ENCODE measurements at regions not wholly inside any gene's neighbourhood (a gene's known extent, or its start where the extent isn't known, plus 50 kb on each side); places are given as distances from the start of the nearest gene placed in this dataset.

- TF ChIP-seq CBX8 (IDR thresholded peaks at IDR 0.05; ENCODE audit: borderline replicate concordance, extremely low read depth, low read depth, low read length, poor library complexity, severe bottlenecking) (no peak), HMBOX1 (IDR thresholded peaks at IDR 0.05) (peak; percentile 92), ZNF197 (CRISPR knock-in tag; IDR thresholded peaks at IDR 0.05; ENCODE audit: low read depth) (0 out of 2 replicates have a peak, but pooled peaks have one; percentile 49), SRF (CRISPR knock-in tag; IDR thresholded peaks at IDR 0.05) (no peak), TCF15 (CRISPR knock-in tag; IDR thresholded peaks at IDR 0.05) (no peak), FOXP1 (CRISPR knock-in tag; IDR thresholded peaks at IDR 0.05) (no peak), PHF8 (IDR thresholded peaks at IDR 0.05; ENCODE audit: borderline replicate concordance, low read length) (no peak), ZBTB43 (CRISPR knock-in tag; IDR thresholded peaks at IDR 0.05) (no peak), PRDM10 (IDR thresholded peaks at IDR 0.05; ENCODE audit: partially characterized antibody) (no peak), RFX5 (IDR thresholded peaks at IDR 0.05; ENCODE audit: low read depth, low read length) (no peak), KDM4B (IDR thresholded peaks at IDR 0.05; ENCODE audit: borderline replicate concordance in 2 of 2, low read depth in 1 of 2) (no peak), KLF10 (CRISPR knock-in tag; IDR thresholded peaks at IDR 0.05) (no peak), NONO (IDR thresholded peaks at IDR 0.05; ENCODE audit: low read depth in 2 of 2, low read length in 1 of 2) (no peak), NR2C2 (CRISPR knock-in tag; IDR thresholded peaks at IDR 0.05) (no peak), NR2C2 (tag; IDR thresholded peaks at IDR 0.05) (no peak), ZNF23 (CRISPR knock-in tag; IDR thresholded peaks at IDR 0.05) (no peak), ZNF124 (CRISPR knock-in tag; IDR thresholded peaks at IDR 0.05) (no peak), NFE2 (IDR thresholded peaks at IDR 0.05; ENCODE audit: low read depth) (peak; percentile 18; the same call in 1 of the 2 replicates), GTF2A2 (tag; IDR thresholded peaks at IDR 0.05) (no peak), PURB (CRISPR knock-in tag; IDR thresholded peaks at IDR 0.05; ENCODE audit: low read depth) (no peak), ZNF778 (CRISPR knock-in tag; IDR thresholded peaks at IDR 0.05) (no peak)
Observed at GRCh38 chr6:139823099-139823807, 448.8 kb upstream of the CITED2 start (continued).

All from K562 (cell line).